ENCODE measurements at regions not wholly inside any gene's neighbourhood (a gene's known extent, or its start where the extent isn't known, plus 50 kb on each side); places are given as distances from the start of the nearest gene placed in this dataset.
"Not testable (repeated sequence)": the region's sequence is repeated elsewhere in the genome, so short reads cannot be mapped to it uniquely, and the experiment has no call there.

- no peak for DNase-seq (ENCODE audit: low read depth, low spot score)
Measured at GRCh38 chr7:130789436-130789835, 55.4 kb upstream of the KLF14 start.

GRCh38 chr7:130791746-130792145, 57.7 kb upstream of the KLF14 start:
- no peak for DNase-seq (ENCODE audit: low read depth, low spot score)

GRCh38 chr7:130793855-130794618, 60.0 kb upstream of the KLF14 start:
- no peak for DNase-seq (ENCODE audit: low read depth, low spot score)

GRCh38 chr7:130794619-130794922, 60.6 kb upstream of the KLF14 start:
- DNase-seq (ENCODE audit: low read depth, low spot score) = no peak

GRCh38 chr7:130796425-130796824, 62.4 kb upstream of the KLF14 start:
- DNase-seq (ENCODE audit: low read depth, low spot score) = not testable (repeated sequence)

GRCh38 chr7:130803127-130803526, 69.1 kb upstream of the KLF14 start:
- DNase-seq (ENCODE audit: low read depth, low spot score) = no peak

DNA sequence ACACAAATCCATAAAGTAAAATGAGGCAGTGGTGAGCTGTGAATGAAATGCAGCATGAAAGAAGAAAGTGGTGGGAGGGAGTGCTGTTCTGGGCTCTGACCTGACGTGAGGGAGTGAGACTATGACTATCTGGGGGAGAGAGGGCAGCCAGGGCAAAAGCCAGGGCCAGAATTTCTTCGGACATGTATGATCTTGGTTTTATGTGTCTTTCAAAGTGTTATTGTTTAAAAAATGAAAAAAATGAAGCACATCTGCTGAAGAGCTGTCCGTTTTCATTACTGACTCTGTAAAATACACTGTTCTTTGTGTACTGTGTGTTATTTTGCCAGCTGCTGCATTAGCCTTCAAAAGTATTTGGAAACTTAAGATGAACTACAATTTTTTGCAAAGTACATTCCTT, 70.2 kb upstream of the KLF14 start:
- DNase-seq (ENCODE audit: low read depth, low spot score) = no peak

DNA sequence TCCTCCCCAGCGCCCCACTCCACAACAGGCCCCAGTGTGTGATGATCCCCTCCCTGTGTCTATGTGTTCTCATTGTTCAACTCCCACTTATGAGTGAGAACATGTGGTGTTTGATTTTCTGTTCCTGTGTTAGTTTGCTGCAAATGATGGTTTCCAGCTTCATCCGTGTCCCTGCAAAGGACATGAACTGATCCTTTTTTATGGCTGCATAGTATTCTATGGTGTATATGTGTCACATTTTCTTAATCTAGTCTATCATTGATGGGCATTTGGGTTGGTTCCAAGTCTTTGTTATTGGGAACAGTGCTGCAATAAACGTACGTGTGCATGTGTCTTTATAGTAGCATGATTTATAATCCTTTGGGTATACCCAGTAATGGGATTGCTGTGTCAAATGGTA, 78.8 kb upstream of the KLF14 start:
- DNase-seq (ENCODE audit: low read depth, low spot score) = not testable (repeated sequence)

- no peak for DNase-seq (ENCODE audit: low read depth, low spot score)
Measured at GRCh38 chr7:130814778-130815335, 80.8 kb upstream of the KLF14 start.

- DNase-seq (ENCODE audit: low read depth, low spot score) = no peak
Measured at GRCh38 chr7:130818056-130818455, 84.0 kb upstream of the KLF14 start.

DNA sequence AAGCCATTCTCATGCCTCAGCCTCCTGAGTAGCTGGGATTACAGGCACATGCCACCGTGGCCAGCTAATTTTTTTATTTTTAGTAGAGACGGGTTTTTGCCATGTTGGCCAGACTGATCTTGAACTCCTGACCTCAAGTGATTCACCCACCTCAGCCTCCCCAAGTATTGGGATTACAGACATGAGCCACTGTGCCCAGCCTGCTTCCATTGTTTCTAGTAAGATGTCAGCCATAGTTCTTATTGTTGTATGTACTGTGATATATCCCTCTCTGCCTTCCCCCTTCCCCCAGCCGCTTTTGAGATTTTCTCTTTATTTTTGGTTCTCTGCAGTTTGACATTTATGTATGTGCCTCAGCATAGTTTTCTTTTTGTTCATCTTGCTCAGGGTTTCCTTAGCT, 87.9 kb upstream of the KLF14 start:
- DNase-seq (ENCODE audit: low read depth, low spot score) = no peak

DNA sequence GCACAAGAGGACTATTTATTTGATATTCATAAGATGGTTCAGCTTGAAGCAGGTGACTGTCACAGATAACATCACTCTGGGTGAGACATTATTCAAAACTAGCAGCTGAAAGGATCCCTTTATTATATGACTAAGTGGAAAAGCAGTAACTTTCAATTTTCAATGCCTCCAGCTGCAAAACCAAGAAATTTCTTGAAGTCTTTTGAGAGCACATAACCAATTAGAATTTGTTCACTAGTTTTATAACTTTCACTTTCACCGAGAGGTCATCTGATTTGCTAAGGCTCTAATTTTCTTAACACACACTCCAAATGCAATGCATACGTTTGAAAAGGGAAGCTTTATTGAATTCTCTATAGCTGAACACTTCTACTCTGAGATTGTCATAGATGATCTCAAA, 88.6 kb upstream of the KLF14 start:
- no peak for DNase-seq (ENCODE audit: low read depth, low spot score)

- DNase-seq (ENCODE audit: low read depth, low spot score) = no peak
Measured at GRCh38 chr7:130823060-130823459, 89.1 kb upstream of the KLF14 start.

DNA sequence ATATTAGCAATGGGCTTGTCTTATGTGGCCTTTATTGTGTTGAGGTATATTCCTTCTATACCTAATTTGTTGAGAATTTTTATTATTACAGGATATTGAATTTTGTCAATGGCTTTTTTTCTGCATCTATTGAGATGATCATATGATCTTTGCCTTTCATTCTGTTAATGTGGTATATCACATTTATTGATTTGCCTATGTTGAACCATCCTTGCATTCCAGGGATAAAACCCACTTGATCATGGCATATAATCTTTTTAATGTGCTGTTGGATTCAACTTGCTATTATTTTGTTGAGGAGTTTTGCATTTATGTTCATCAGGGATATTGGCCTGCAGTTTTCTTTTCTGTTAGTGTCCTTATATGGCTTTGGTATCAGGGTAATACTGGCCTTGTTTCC, 91.8 kb upstream of the KLF14 start:
- DNase-seq (ENCODE audit: low read depth, low spot score) = no peak

DNA sequence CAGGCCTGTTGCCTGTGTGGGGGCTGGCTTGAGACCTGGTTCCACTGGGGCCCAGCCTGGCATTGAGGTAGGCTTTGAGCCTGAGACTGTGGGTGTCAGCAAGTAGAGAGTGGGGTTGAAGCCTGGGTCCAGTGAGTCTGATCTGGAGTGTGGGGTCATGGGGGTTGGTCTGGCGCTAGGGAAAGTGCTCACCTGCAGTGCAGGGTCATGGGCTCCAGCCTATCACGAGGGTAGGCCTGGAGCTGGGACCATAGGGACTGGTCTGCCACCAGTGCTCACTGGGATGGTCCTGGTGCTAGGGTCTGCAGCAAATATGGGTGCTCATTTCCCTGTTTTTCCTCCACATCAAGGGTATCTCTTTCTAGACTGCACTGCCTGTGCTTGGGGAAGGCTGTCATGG, 95.4 kb upstream of the KLF14 start:
- DNase-seq (ENCODE audit: low read depth, low spot score) = no peak

- DNase-seq (ENCODE audit: low read depth, low spot score) = no peak
Measured at GRCh38 chr7:130831322-130831721, 97.3 kb upstream of the KLF14 start.

DNA sequence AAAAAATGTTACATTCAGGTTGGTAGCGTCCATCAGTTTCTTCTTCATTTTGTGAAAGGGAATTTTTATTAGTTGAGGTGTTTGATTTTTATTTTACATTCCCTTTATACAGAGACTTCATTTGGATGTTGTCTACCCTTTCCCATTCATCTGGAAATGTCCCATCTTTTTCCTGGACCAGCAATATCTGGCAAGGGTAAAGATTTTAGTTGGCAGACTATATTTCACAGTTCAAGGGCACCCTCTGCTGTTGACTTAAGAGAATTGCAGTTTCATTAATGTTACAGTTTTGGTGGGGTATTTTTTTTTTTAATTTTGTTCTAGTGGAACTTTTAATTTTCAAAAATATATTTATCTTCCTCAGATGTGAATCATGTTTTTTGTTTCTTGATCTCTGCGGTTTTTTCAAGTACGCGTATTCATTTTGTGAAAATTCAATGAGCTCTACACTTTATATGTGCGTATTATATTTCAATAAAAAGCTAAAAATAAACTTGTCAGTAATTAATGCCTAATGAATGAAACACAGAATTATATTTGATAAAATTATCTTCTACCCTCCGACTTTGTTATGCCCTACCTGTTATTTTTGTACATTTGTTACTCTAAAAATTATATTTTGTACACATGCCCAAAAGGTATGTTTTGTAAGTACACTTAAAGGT, 97.9 kb upstream of the KLF14 start:
- DNase-seq (ENCODE audit: low read depth, low spot score) = no peak

DNA sequence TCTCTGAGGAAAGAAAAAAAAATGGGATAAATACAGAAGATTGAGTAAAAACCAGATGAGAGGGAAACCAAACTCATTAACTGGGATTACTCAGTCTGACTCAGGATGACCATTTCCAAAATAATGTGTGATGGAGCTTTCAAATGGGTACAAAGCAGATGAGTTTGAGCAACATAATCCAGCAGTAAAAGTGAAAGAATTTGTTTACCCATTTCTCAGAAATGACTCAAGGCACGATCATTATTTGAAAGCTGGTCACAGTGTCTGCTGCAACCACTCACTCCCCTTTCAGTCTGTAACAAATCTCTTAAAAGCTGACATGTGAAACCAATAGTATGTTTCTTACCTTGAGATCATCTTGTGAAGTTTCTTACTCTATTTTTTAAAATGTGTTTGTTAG, 104.7 kb upstream of the KLF14 start:
- no peak for DNase-seq (ENCODE audit: low read depth, low spot score)

- DNase-seq (ENCODE audit: low read depth, low spot score) = no peak
Measured at GRCh38 chr7:130840599-130840998, 106.6 kb upstream of the KLF14 start.

DNA sequence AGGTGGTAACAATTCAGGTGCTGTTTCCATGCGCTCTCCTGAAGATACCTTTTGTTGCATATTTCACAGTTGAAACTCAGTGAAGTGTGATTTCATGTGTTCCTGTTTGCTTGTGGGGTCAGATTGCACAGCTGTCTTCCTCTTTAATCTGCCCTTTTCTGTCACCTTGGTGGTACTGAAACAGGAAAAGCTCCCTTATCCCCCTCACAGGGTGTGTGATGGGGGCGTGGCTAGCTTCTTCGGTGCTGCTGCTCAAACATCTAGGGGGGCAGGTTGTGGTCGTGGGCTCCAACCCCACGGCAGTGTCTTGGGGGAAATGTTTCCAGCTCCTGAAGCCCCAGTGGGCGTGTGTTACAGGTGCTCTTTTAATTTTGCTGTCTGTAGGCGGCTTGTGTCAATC, 107.4 kb upstream of the KLF14 start:
- no peak for DNase-seq (ENCODE audit: low read depth, low spot score)

- DNase-seq (ENCODE audit: low read depth, low spot score) = no peak
Measured at GRCh38 chr7:130843703-130844102, 109.7 kb upstream of the KLF14 start.

- DNase-seq (ENCODE audit: low read depth, low spot score) = no peak
Measured at GRCh38 chr7:130844811-130845580, 111.0 kb upstream of the KLF14 start.

All from activated CD4-positive, CD25-positive, alpha-beta regulatory T cell treated with anti-CD3 and anti-CD28 coated beads, Interleukin-2, amount 50 U/mL, for 16 hours (primary cell).